ENCODE measurements at regions not wholly inside any gene's neighbourhood (a gene's known extent, or its start where the extent isn't known, plus 50 kb on each side); places are given as distances from the start of the nearest gene placed in this dataset.
A peak's percentile ranks its signal among the peaks of the same experiment; 100 is the strongest.

GRCh38 chr3:30384546-30385072, 221.8 kb upstream of the TGFBR2 start:
- peak overlapping the region in 1 of 10 donors; percentile 67 for H3K27ac Mint-ChIP-seq
- POLR2A ChIA-PET = interaction anchor here (1.5 kb wide), 1 partner anchor 51 kb away, joined by 4 read pairs; no protein-coding TSS in a partner anchor
- H3K4me3 Mint-ChIP-seq = no peak overlapping the region
- no peak for DNase-seq
- H3K9me3 Mint-ChIP-seq = peaks cover 3 to 25% (median 14%) of the 10 kb centered on the region in 9 donors
- H3K27me3 Mint-ChIP-seq = no peaks in the 10 kb centered on the region
- H3K36me3 Mint-ChIP-seq = peaks cover 0 to 16% (median 0%) of the 10 kb centered on the region in 3 donors
- no peak for ATAC-seq
- peaks cover 0 to 5% (median 3%) of the 10 kb centered on the region in 4 donors for H3K4me1 Mint-ChIP-seq

DNA sequence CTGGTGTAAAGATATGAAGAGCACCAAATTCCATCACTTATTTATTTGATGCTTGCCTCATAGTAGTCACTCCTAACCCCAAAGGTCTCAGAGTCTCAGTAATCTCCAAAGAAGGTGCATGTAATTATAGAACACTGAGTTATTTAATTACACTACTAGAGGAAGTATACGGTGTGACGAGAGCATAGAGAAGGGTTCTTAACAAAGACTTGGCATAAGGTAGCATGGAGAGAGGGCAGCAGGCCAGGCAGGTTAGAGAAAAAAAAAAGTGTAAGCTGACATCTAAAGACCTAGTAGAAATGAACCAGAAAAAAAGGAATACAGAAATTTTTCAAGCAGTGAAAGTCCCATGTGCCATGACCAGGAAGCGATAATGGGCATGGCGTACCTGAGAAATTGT, 213.3 kb upstream of the TGFBR2 start:
- Mint-ChIP-seq H3K9me3 (peaks cover 0 to 9% (median 3%) of the 10 kb centered on the region in 9 donors), H3K36me3 (peaks cover 0 to 8% (median 2%) of the 10 kb centered on the region in 3 donors), H3K4me3 (no peak overlapping the region), H3K27ac (peak overlapping the region in 1 of 10 donors; percentile 10), H3K4me1 (peaks cover 0 to 16% (median 0%) of the 10 kb centered on the region in 4 donors), H3K27me3 (no peaks in the 10 kb centered on the region)
- POLR2A ChIA-PET = no interaction called here
- no peak for DNase-seq
- ATAC-seq = no peak

GRCh38 chr3:30397030-30397429, 209.4 kb upstream of the TGFBR2 start:
- Mint-ChIP-seq H3K27ac (peak overlapping the region in 1 of 10 donors; percentile 36), H3K36me3 (peaks cover 0 to 8% (median 0%) of the 10 kb centered on the region in 3 donors), H3K9me3 (peaks cover 0 to 9% (median 0%) of the 10 kb centered on the region in 9 donors), H3K27me3 (no peaks in the 10 kb centered on the region), H3K4me3 (no peak overlapping the region), H3K4me1 (peaks cover 17 to 29% (median 25%) of the 10 kb centered on the region in 4 donors)
- POLR2A ChIA-PET = no interaction called here
- ATAC-seq (no peak), DNase-seq (no peak)

GRCh38 chr3:30399394-30400181, 206.8 kb upstream of the TGFBR2 start:
- Mint-ChIP-seq H3K36me3 (no peaks in the 10 kb centered on the region), H3K27ac (peak overlapping the region in 1 of 10 donors; percentile 40), H3K27me3 (no peaks in the 10 kb centered on the region), H3K9me3 (peaks cover 0 to 6% (median 0%) of the 10 kb centered on the region in 9 donors), H3K4me1 (peaks cover 17 to 30% (median 23%) of the 10 kb centered on the region in 4 donors), H3K4me3 (peak overlapping the region in 2 of 10 donors; percentile 1 to 40)
- DNase-seq (no peak), ATAC-seq (no peak)
- POLR2A ChIA-PET = no interaction called here

DNA sequence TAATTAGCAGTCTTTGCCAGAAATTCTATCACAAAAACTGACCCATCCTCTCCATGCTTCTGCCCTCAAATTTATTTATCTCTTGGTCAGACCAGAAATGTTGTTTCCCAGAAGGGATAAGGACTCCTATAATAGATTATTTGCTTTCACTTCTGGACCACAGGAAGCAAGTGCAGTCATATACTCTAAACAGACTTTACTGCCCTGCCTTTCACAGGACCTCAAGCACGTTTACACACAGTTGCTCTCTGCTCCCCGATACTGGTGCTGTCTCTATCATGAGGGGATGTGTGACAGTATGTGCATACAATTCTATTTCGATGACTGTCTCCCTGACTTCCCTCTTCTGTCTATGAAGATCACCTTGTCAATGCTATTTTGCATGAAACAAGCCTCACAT, 205.5 kb upstream of the TGFBR2 start:
- H3K4me1 Mint-ChIP-seq = peaks cover 17 to 30% (median 22%) of the 10 kb centered on the region in 4 donors
- peak overlapping the region in 1 of 10 donors; percentile 19 for H3K27ac Mint-ChIP-seq
- peak overlapping the region in 4 of 10 donors; percentile 3 to 16 (median 6) for H3K4me3 Mint-ChIP-seq
- POLR2A ChIA-PET = no interaction called here
- ATAC-seq = no peak
- no peaks in the 10 kb centered on the region for H3K36me3 Mint-ChIP-seq
- DNase-seq = no peak
- H3K9me3 Mint-ChIP-seq = peaks cover 0 to 2% (median 0%) of the 10 kb centered on the region in 9 donors
- H3K27me3 Mint-ChIP-seq = no peaks in the 10 kb centered on the region

- POLR2A ChIA-PET = interaction anchor here (0.9 kb wide), 1 partner anchor 48 kb away, joined by 3 read pairs; no protein-coding TSS in a partner anchor
- peaks cover 16 to 30% (median 21%) of the 10 kb centered on the region in 4 donors for H3K4me1 Mint-ChIP-seq
- no peak overlapping the region for H3K4me3 Mint-ChIP-seq
- ATAC-seq = no peak
- DNase-seq = no peak
- peaks cover 0 to under 1% (median 0%) of the 10 kb centered on the region in 9 donors for H3K9me3 Mint-ChIP-seq
- H3K27me3 Mint-ChIP-seq = no peaks in the 10 kb centered on the region
- no peak overlapping the region for H3K27ac Mint-ChIP-seq
- H3K36me3 Mint-ChIP-seq = no peaks in the 10 kb centered on the region
Observed at GRCh38 chr3:30401971-30402370, 204.4 kb upstream of the TGFBR2 start.

- POLR2A ChIA-PET = no interaction called here
- Mint-ChIP-seq H3K4me3 (no peak overlapping the region), H3K4me1 (no peaks in the 10 kb centered on the region), H3K9me3 (peaks cover 0 to 21% (median 11%) of the 10 kb centered on the region in 9 donors), H3K27me3 (no peaks in the 10 kb centered on the region), H3K27ac (no peak overlapping the region), H3K36me3 (peaks cover 0 to 16% (median 12%) of the 10 kb centered on the region in 3 donors)
- no peak for ATAC-seq
- no peak for DNase-seq
Observed at GRCh38 chr3:30407651-30408050, 198.8 kb upstream of the TGFBR2 start.

DNA sequence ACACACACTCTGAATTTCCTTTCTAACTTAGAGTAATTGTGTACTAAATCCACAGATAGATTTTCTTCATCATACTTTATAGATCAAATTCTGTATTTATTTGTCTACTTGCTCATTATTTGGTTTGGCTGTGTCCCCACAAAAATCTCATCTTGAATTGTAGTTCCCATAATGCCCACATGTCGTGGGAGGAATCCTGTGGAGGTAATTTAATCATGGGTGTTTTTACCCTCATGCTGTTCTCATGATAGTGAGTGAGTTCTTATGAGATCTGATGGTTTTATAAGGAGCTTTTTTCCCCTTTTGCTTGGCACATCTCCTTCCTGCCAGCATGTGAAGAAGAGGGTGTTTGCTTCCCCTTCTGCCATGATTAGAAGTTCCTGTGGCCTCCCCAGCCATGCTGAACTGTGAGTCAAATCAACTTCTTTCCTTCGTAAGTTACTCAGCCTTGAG, 198.3 kb upstream of the TGFBR2 start:
- ATAC-seq (no peak), DNase-seq (no peak)
- peaks cover 0 to 16% (median 12%) of the 10 kb centered on the region in 3 donors for H3K36me3 Mint-ChIP-seq
- peaks cover 0 to 21% (median 11%) of the 10 kb centered on the region in 9 donors for H3K9me3 Mint-ChIP-seq
- no peak overlapping the region for H3K4me3 Mint-ChIP-seq
- H3K27me3 Mint-ChIP-seq = no peaks in the 10 kb centered on the region
- H3K4me1 Mint-ChIP-seq = no peaks in the 10 kb centered on the region
- POLR2A ChIA-PET = no interaction called here
- no peak overlapping the region for H3K27ac Mint-ChIP-seq

DNA sequence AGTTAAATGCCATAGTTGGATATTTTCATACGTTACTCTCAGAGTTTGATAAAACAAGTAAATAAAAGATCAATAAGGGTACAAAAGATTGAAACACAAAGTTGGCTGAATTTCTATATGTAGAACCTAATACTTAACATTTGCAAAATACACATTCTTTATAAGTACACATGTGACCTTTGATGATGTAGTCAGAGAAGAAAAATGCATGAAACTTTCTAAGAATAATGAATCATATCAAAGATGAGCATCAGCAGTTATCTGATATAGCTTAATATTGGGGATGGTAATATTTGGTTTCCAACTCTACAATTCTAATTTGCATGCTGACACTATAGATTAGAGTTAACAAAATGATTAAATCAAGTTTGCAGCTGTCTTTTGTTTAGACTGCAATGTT, 188.0 kb upstream of the TGFBR2 start:
- Mint-ChIP-seq H3K27me3 (no peaks in the 10 kb centered on the region), H3K36me3 (peaks cover 0 to 4% (median 0%) of the 10 kb centered on the region in 3 donors), H3K4me3 (no peak overlapping the region), H3K9me3 (peaks cover 0 to 20% (median 0%) of the 10 kb centered on the region in 9 donors), H3K27ac (no peak overlapping the region), H3K4me1 (peaks cover 0 to 7% (median 1%) of the 10 kb centered on the region in 4 donors)
- POLR2A ChIA-PET = interaction anchor here (0.6 kb wide), 1 partner anchor 80 kb away, joined by 3 read pairs; no protein-coding TSS in a partner anchor
- DNase-seq (no peak), ATAC-seq (no peak)

DNA sequence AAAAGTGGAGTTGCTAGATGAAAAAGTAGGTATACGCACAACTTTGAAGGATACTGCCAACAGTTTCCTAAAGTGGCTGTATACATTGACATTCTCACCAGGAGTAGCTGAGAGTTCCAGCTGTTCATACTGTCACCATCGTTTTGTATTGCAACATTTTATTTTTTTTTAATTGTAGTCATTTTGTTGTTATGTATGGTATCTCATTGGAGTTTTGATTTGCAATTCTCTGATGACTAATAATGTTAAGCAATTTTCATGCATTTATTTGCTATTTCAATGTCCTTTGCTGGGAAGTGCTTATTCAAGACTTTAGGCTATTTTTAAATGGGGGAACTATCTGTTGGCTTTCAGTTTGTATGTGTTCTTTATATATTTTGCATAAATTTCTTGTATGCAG, 185.1 kb upstream of the TGFBR2 start:
- ATAC-seq = no peak
- Mint-ChIP-seq H3K36me3 (peaks cover 0 to 2% (median 0%) of the 10 kb centered on the region in 3 donors), H3K9me3 (peaks cover 0 to 11% (median 0%) of the 10 kb centered on the region in 9 donors), H3K4me1 (peaks cover 0 to 7% (median 1%) of the 10 kb centered on the region in 4 donors), H3K27me3 (no peaks in the 10 kb centered on the region), H3K4me3 (no peak overlapping the region), H3K27ac (no peak overlapping the region)
- POLR2A ChIA-PET = no interaction called here
- no peak for DNase-seq

DNA sequence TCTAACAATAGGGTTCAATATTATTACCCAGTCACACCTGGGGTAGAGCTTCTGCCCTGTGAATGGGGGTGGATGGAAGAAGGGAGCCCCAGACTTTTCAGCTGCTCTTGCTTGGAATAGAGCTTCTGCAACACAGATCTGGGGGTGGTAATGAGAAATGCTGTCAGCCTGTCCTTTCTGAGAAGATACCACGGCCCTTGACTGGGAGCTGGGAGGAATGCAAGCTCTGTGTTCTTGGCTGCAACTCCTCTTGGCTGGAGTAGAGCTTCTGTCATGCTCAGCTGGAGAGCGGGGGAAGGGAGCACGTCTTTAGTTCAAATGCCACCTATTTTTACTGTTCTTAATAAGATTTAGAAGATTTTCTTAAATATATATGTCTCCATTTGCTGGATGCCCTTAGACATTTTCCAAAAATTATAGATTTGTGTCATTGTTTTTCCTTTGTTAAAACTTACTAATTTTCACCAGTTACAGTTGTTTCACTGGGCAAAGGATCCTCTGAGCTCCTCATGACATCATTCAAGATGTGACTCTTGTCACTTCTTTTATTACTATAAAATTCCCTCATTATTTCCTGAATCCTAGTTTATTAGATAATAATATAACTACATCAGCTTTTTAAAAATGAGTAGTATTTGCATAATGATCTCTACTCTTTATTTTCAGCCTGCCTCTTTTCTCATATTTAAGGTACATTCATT, 180.0 kb upstream of the TGFBR2 start:
- ATAC-seq (no peak), DNase-seq (no peak)
- Mint-ChIP-seq H3K4me3 (no peak overlapping the region), H3K27me3 (no peaks in the 10 kb centered on the region), H3K4me1 (peaks cover 0 to 9% (median 3%) of the 10 kb centered on the region in 4 donors), H3K27ac (no peak overlapping the region), H3K36me3 (peaks cover 0 to 9% (median 0%) of the 10 kb centered on the region in 3 donors), H3K9me3 (peaks cover 0 to 8% (median 0%) of the 10 kb centered on the region in 9 donors)
- POLR2A ChIA-PET = no interaction called here

DNA sequence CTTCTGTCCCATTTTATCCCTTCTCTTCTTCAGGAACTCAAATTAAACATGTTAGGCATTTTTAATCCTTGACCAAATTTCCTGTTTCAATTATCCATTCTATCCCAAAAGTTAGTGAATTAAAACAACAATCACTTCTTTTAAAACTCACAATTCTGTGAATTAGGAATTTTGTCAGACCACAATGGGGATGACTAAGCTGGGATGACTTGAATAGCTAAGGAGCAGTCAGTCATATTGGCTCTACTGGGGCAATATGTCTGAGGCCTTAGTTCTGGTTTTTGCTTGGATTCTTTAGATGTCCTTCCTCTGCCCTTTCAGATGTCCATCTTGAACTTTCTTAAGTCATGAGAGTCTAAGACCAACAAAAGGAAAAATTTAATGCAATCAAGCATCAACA, 178.2 kb upstream of the TGFBR2 start:
- Mint-ChIP-seq H3K36me3 (peaks cover 0 to 9% (median 0%) of the 10 kb centered on the region in 3 donors), H3K4me1 (peaks cover 0 to 9% (median 3%) of the 10 kb centered on the region in 4 donors), H3K27me3 (no peaks in the 10 kb centered on the region), H3K27ac (no peak overlapping the region), H3K4me3 (no peak overlapping the region), H3K9me3 (peaks cover 0 to 8% (median 2%) of the 10 kb centered on the region in 9 donors)
- ATAC-seq (no peak), DNase-seq (no peak)
- POLR2A ChIA-PET = no interaction called here
